HEK293 (cell line): ENCODE measurements at regions not wholly inside any gene's neighbourhood (a gene's known extent, or its start where the extent isn't known, plus 50 kb on each side); places are given as distances from the start of the nearest gene placed in this dataset.

Experiments used
- GFI1B ChIP-seq: fragments of 450-650 bp; formaldehyde crosslinking; IDR thresholded peaks from 2 replicates; pipeline ENCODE4 v1.5.1; 2016; ENCODE audit warnings: missing biosample characterization, missing genetic modification characterization
- MZF1 ChIP-seq: fragments of 450-650 bp; formaldehyde crosslinking; IDR thresholded peaks from 2 replicates; pipeline ENCODE4 v1.5.1; 2017; ENCODE audit warnings: missing biosample characterization, missing genetic modification characterization, borderline replicate concordance
- SALL2 ChIP-seq: fragments of 450-650 bp; formaldehyde crosslinking; IDR thresholded peaks from 2 replicates; pipeline ENCODE4 v1.5.0; 2017; ENCODE audit warnings: missing biosample characterization, mild to moderate bottlenecking, missing genetic modification characterization, borderline replicate concordance
- ZNF2 ChIP-seq: fragments of 450-650 bp; formaldehyde crosslinking; IDR thresholded peaks from 2 replicates; pipeline ENCODE4 v1.5.1; 2016; ENCODE audit warnings: missing biosample characterization, missing genetic modification characterization
- ZNF639 ChIP-seq: fragments of 450-650 bp; formaldehyde crosslinking; IDR thresholded peaks from 2 replicates; pipeline ENCODE4 v1.5.1; 2016; ENCODE audit warnings: missing biosample characterization, missing genetic modification characterization
- TF ChIP-seq, protein P1 (sequence below): fragments of 450-650 bp; formaldehyde crosslinking; IDR thresholded peaks from 2 replicates; pipeline ENCODE4 v1.5.1; 2016; ENCODE audit warnings: missing biosample characterization, missing genetic modification characterization

- TF ChIP-seq GFI1B = no peak
- TF ChIP-seq MZF1 (tag by site-specific recombination) = no peak
- TF ChIP-seq, protein P1, sequence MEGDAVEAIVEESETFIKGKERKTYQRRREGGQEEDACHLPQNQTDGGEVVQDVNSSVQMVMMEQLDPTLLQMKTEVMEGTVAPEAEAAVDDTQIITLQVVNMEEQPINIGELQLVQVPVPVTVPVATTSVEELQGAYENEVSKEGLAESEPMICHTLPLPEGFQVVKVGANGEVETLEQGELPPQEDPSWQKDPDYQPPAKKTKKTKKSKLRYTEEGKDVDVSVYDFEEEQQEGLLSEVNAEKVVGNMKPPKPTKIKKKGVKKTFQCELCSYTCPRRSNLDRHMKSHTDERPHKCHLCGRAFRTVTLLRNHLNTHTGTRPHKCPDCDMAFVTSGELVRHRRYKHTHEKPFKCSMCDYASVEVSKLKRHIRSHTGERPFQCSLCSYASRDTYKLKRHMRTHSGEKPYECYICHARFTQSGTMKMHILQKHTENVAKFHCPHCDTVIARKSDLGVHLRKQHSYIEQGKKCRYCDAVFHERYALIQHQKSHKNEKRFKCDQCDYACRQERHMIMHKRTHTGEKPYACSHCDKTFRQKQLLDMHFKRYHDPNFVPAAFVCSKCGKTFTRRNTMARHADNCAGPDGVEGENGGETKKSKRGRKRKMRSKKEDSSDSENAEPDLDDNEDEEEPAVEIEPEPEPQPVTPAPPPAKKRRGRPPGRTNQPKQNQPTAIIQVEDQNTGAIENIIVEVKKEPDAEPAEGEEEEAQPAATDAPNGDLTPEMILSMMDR (tag by site-specific recombination) = no peak
- no peak for TF ChIP-seq ZNF2 (tag by site-specific recombination)
- no peak for TF ChIP-seq SALL2 (tag by site-specific recombination)
- TF ChIP-seq ZNF639 = no peak
Measured at GRCh38 chr11:26204839-26205238, 127.1 kb upstream of the ANO3 start.
